ENCODE measurements at regions not wholly inside any gene's neighbourhood (a gene's known extent, or its start where the extent isn't known, plus 50 kb on each side); places are given as distances from the start of the nearest gene placed in this dataset.

- DNase-seq: no peak
These were observed 187.1 kb upstream of the CEP162 start for GRCh38 chr6:84414531-84414930.

- DNase-seq: no peak
These were observed 183.7 kb upstream of the CEP162 start for GRCh38 chr6:84411060-84411629.

GRCh38 chr6:84409911-84410310, 182.5 kb upstream of the CEP162 start:
- DNase-seq: no peak

- no peak for DNase-seq
These were observed 180.6 kb upstream of the CEP162 start for GRCh38 chr6:84408028-84408427.

- DNase-seq: no peak
These were observed 176.1 kb upstream of the CEP162 start for GRCh38 chr6:84403545-84403944.

- DNase-seq: no peak
These were observed 171.6 kb upstream of the CEP162 start for GRCh38 chr6:84399003-84399402.

GRCh38 chr6:84392261-84392660, 164.8 kb upstream of the CEP162 start:
- DNase-seq: no peak

GRCh38 chr6:84390851-84391250, 163.4 kb upstream of the CEP162 start:
- DNase-seq: no peak

- DNase-seq: no peak
These were observed 162.9 kb upstream of the CEP162 start for GRCh38 chr6:84390334-84390733.

- DNase-seq: no peak
These were observed 151.7 kb upstream of the CEP162 start for GRCh38 chr6:84379142-84379541.

- no peak for DNase-seq
These were observed 144.8 kb upstream of the CEP162 start for GRCh38 chr6:84372290-84372689.

- no peak for DNase-seq
These were observed 144.2 kb upstream of the CEP162 start for GRCh38 chr6:84371681-84372080.

- DNase-seq: no peak
These were observed 134.9 kb upstream of the CEP162 start for GRCh38 chr6:84362193-84362821.

GRCh38 chr6:84361372-84362192, 134.1 kb upstream of the CEP162 start:
- no peak for DNase-seq

GRCh38 chr6:84360039-84360438, 132.6 kb upstream of the CEP162 start:
- DNase-seq: no peak

GRCh38 chr6:84358581-84358980, 131.1 kb upstream of the CEP162 start:
- no peak for DNase-seq

- no peak for DNase-seq
These were observed 130.2 kb upstream of the CEP162 start for GRCh38 chr6:84357631-84358030.

GRCh38 chr6:84356907-84357306, 129.5 kb upstream of the CEP162 start:
- no peak for DNase-seq

GRCh38 chr6:84353459-84354423, 126.3 kb upstream of the CEP162 start:
- DNase-seq: no peak

GRCh38 chr6:84350397-84350796, 123.0 kb upstream of the CEP162 start:
- no peak for DNase-seq

- no peak for DNase-seq
These were observed 122.1 kb upstream of the CEP162 start for GRCh38 chr6:84349542-84349941.

- no peak for DNase-seq
These were observed 121.4 kb upstream of the CEP162 start for GRCh38 chr6:84348801-84349200.

GRCh38 chr6:84346372-84346771, 118.9 kb upstream of the CEP162 start:
- no peak for DNase-seq
